SH-SY5Y (cell line): ENCODE measurements at regions not wholly inside any gene's neighbourhood (a gene's known extent, or its start where the extent isn't known, plus 50 kb on each side); places are given as distances from the start of the nearest gene placed in this dataset.

ENCODE experiments used
- GATA2 ChIP-seq: IDR thresholded peaks from 2 replicates; pipeline ENCODE4 v1.6.1; 2011; ENCODE audit warnings: mild to moderate bottlenecking, low read depth, low read length
- GATA3 ChIP-seq: IDR thresholded peaks from 2 replicates; pipeline ENCODE4 v1.6.1; 2011; ENCODE audit warnings: low read depth, mild to moderate bottlenecking, low read length, moderate library complexity

- TF ChIP-seq GATA2 (no peak), GATA3 (no peak)
Measured at GRCh38 chr18:47627030-47627429, 303.4 kb downstream of the SMAD2 start.
